OCI-LY1 (cell line): ENCODE measurements at regions not wholly inside any gene's neighbourhood (a gene's known extent, or its start where the extent isn't known, plus 50 kb on each side); places are given as distances from the start of the nearest gene placed in this dataset.

Source experiments
- H2AFZ ChIP-seq: fragments of 200-600 bp; sonication (generic), shearing (Covaris generic); 2 replicates; pipeline ENCODE4 v1.6.0; 2014; ENCODE audit warnings: antibody characterized with exemption, mild to moderate bottlenecking, low read length
- H3F3A ChIP-seq: fragments of 200-600 bp; sonication (generic), shearing (Covaris generic); 2 replicates; pipeline ENCODE4 v1.6.0; 2014; ENCODE audit warnings: mild to moderate bottlenecking, antibody characterized with exemption, low read length, moderate library complexity; ENCODE audit not compliant: insufficient read depth
- H3K27ac ChIP-seq: fragments of 200-600 bp; sonication (generic); 2 replicates; pipeline ENCODE4 v1.5.1; 2014; ENCODE audit warnings: low read length, mixed run types, mild to moderate bottlenecking, low read depth; ENCODE audit not compliant: poor library complexity, severe bottlenecking
- H3K27me3 ChIP-seq: fragments of 200-600 bp; sonication (generic); 2 replicates; pipeline ENCODE4 v1.6.0; 2014; ENCODE audit warnings: antibody characterized with exemption, mild to moderate bottlenecking, low read length, moderate library complexity; ENCODE audit not compliant: insufficient read depth
- H3K36me3 ChIP-seq: fragments of 200-600 bp; sonication (generic); 2 replicates; pipeline ENCODE4 v1.6.1; 2014; ENCODE audit warnings: mild to moderate bottlenecking, antibody characterized with exemption, low read length, moderate library complexity, mixed read lengths; ENCODE audit not compliant: insufficient read depth
- H3K4me1 ChIP-seq: fragments of 200-600 bp; sonication (generic); 2 replicates; pipeline ENCODE4 v1.5.1; 2014; ENCODE audit warnings: mild to moderate bottlenecking, low read length, moderate library complexity; ENCODE audit not compliant: insufficient read depth, severe bottlenecking
- H3K4me2 ChIP-seq: fragments of 200-600 bp; sonication (generic), shearing (Covaris generic); 2 replicates; pipeline ENCODE4 v1.6.1; 2014; ENCODE audit warnings: low read length
- H3K4me3 ChIP-seq: fragments of 200-600 bp; sonication (generic); 2 replicates; pipeline ENCODE4 v1.5.1; 2014; ENCODE audit warnings: low read length, low read depth, mild to moderate bottlenecking, mixed read lengths; ENCODE audit not compliant: poor library complexity, severe bottlenecking
- H3K79me2 ChIP-seq: fragments of 200-600 bp; shearing (Covaris generic); 2 replicates; pipeline ENCODE4 v1.6.1; 2016; ENCODE audit warnings: mixed run types, low read length, mixed read lengths; ENCODE audit not compliant: insufficient read depth
- H3K9ac ChIP-seq: fragments of 200-600 bp; sonication (generic), shearing (Covaris generic); 2 replicates; pipeline ENCODE4 v1.6.1; 2014; ENCODE audit warnings: mild to moderate bottlenecking, low read length, mixed read lengths
- H3K9me2 ChIP-seq: fragments of 200-600 bp; sonication (generic), shearing (Covaris generic); 2 replicates; pipeline ENCODE4 v1.6.1; 2014; ENCODE audit warnings: low read depth, mild to moderate bottlenecking, low read length, mixed read lengths
- H3K9me3 ChIP-seq: fragments of 200-600 bp; shearing (Covaris generic); 2 replicates; pipeline ENCODE4 v1.6.1; 2014; ENCODE audit warnings: low read length, mixed read lengths
- H4K20me1 ChIP-seq: fragments of 200-600 bp; sonication (generic), shearing (Covaris generic); 2 replicates; pipeline ENCODE4 v1.6.0; 2016; ENCODE audit warnings: mild to moderate bottlenecking, low read length; ENCODE audit not compliant: insufficient read depth
- CTCF ChIP-seq: fragments of 200-600 bp; sonication (generic), shearing (Covaris generic); IDR thresholded peaks from 2 replicates; pipeline ENCODE4 v1.5.1; 2017; ENCODE audit warnings: mild to moderate bottlenecking, antibody characterized with exemption, low read length, moderate library complexity, mixed read lengths
- EZH2 ChIP-seq: fragments of 200-600 bp; sonication (generic), shearing (Covaris generic); IDR thresholded peaks from 2 replicates; pipeline ENCODE4 v1.8.0; 2017; ENCODE audit warnings: borderline replicate concordance, mixed run types, mild to moderate bottlenecking, antibody characterized with exemption, low read length, moderate library complexity, mixed read lengths

GRCh38 chr16:8481810-8482209 lies 108.5 kb downstream of the TMEM114 start:
- Histone ChIP-seq H2AFZ (no peak overlapping the region), H3K79me2 (no peaks in the 10 kb centered on the region), H3F3A (no peaks in the 10 kb centered on the region), H4K20me1 (no peaks in the 10 kb centered on the region), H3K27me3 (no peaks in the 10 kb centered on the region), H3K9me3 (no peaks in the 10 kb centered on the region), H3K4me1 (no peaks in the 10 kb centered on the region), H3K36me3 (no peaks in the 10 kb centered on the region), H3K4me2 (no peak overlapping the region), H3K9me2 (no peaks in the 10 kb centered on the region), H3K9ac (no peak overlapping the region), H3K4me3 (no peak overlapping the region), H3K27ac (no peak overlapping the region)
- TF ChIP-seq CTCF = no peak
- TF ChIP-seq EZH2 = no peak

GRCh38 chr16:8476824-8477223 lies 113.5 kb downstream of the TMEM114 start:
- Histone ChIP-seq H2AFZ (no peak overlapping the region), H3K4me3 (no peak overlapping the region), H3K79me2 (no peaks in the 10 kb centered on the region), H3K4me2 (no peak overlapping the region), H3K27me3 (no peaks in the 10 kb centered on the region), H4K20me1 (no peaks in the 10 kb centered on the region), H3K27ac (no peak overlapping the region), H3K9me3 (no peaks in the 10 kb centered on the region), H3K4me1 (no peaks in the 10 kb centered on the region), H3K9me2 (no peaks in the 10 kb centered on the region), H3F3A (no peaks in the 10 kb centered on the region), H3K36me3 (no peaks in the 10 kb centered on the region), H3K9ac (no peak overlapping the region)
- no peak for TF ChIP-seq EZH2

- H3K79me2 ChIP-seq = no peaks in the 10 kb centered on the region
Observed at GRCh38 chr16:8474587-8474986, 115.7 kb downstream of the TMEM114 start.

More at GRCh38 chr16:8474587-8474986, 115.7 kb downstream of the TMEM114 start:
- TF ChIP-seq EZH2 = no peak
- no peak for TF ChIP-seq CTCF
- Histone ChIP-seq H3K27me3 (no peaks in the 10 kb centered on the region), H3K9ac (no peak overlapping the region), H3K4me2 (no peak overlapping the region), H3K4me3 (no peak overlapping the region), H4K20me1 (no peaks in the 10 kb centered on the region), H2AFZ (no peak overlapping the region), H3K4me1 (no peaks in the 10 kb centered on the region), H3F3A (no peaks in the 10 kb centered on the region), H3K9me2 (no peaks in the 10 kb centered on the region), H3K9me3 (no peaks in the 10 kb centered on the region), H3K36me3 (no peaks in the 10 kb centered on the region), H3K27ac (no peak overlapping the region)
